Stimulated activated memory B cell treated with anti-CD40 and anti-IgM and Interleukin-4, amounts not matched to agents 10 μg/mL and 1 μg/mL and 100 μg/mL, for 72 hours (primary cell): ENCODE measurements at regions not wholly inside any gene's neighbourhood (a gene's known extent, or its start where the extent isn't known, plus 50 kb on each side); places are given as distances from the start of the nearest gene placed in this dataset.

Experiments
- ATAC-seq: fragments of 150-1000 bp; cut with Tn5 transposase; 2 replicates; pipeline ENCODE4 v1.10.0; 2021
- H3K27ac Mint-ChIP-seq: one replicate; pipeline ENCODE4 v1.8.0; 2022; ENCODE audit warnings: mild to moderate bottlenecking, mixed read lengths
- H3K27me3 Mint-ChIP-seq: one replicate; pipeline ENCODE4 v1.8.0; 2022; ENCODE audit warnings: mixed read lengths
- H3K36me3 Mint-ChIP-seq: one replicate; pipeline ENCODE4 v1.8.0; 2022; ENCODE audit warnings: mixed read lengths
- H3K4me1 Mint-ChIP-seq: one replicate; pipeline ENCODE4 v1.8.0; 2022; ENCODE audit warnings: mixed read lengths
- H3K4me3 Mint-ChIP-seq: one replicate; pipeline ENCODE4 v1.8.0; 2022; ENCODE audit warnings: mild to moderate bottlenecking, moderate library complexity, mixed read lengths
- H3K9me3 Mint-ChIP-seq: one replicate; pipeline ENCODE4 v1.8.0; 2022; ENCODE audit warnings: mixed read lengths

GRCh38 chr10:52616395-52616764 lies 156.2 kb downstream of the MBL2 start:
- no peak for ATAC-seq
- H3K9me3 Mint-ChIP-seq: no peaks in the 10 kb centered on the region
- no peaks in the 10 kb centered on the region for H3K4me1 Mint-ChIP-seq
- no peak overlapping the region for H3K4me3 Mint-ChIP-seq
- H3K27me3 Mint-ChIP-seq: no peaks in the 10 kb centered on the region
- H3K27ac Mint-ChIP-seq: no peak overlapping the region
- no peaks in the 10 kb centered on the region for H3K36me3 Mint-ChIP-seq

- no peak overlapping the region for H3K4me3 Mint-ChIP-seq
- no peaks in the 10 kb centered on the region for H3K4me1 Mint-ChIP-seq
- H3K36me3 Mint-ChIP-seq: no peaks in the 10 kb centered on the region
- no peaks in the 10 kb centered on the region for H3K9me3 Mint-ChIP-seq
- no peak overlapping the region for H3K27ac Mint-ChIP-seq
- no peak for ATAC-seq
- no peaks in the 10 kb centered on the region for H3K27me3 Mint-ChIP-seq
Measured at GRCh38 chr10:52617346-52617745, 155.2 kb downstream of the MBL2 start.

DNA sequence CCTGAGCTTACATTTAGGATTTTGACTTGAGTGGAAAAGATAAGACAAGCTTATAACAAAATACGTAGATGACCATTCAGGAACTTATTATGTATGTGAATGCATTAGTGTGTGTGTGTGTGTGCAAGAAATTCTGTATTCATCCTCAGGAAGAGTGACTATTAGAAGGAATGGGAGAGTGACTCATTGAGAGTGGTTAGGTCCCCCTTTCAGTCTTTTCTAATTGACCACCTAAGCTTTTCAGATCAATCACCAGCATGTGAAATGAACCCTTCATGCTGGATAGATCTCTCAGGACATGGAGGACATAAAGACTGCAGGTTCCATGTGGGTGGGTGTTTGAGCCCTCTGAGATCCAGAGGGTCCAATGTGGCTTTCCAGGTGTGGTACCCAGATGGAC lies 153.5 kb downstream of the MBL2 start:
- Mint-ChIP-seq H3K4me1 (no peaks in the 10 kb centered on the region), H3K27ac (no peak overlapping the region), H3K4me3 (no peak overlapping the region), H3K9me3 (no peaks in the 10 kb centered on the region), H3K36me3 (no peaks in the 10 kb centered on the region), H3K27me3 (no peaks in the 10 kb centered on the region)
- ATAC-seq: no peak

DNA sequence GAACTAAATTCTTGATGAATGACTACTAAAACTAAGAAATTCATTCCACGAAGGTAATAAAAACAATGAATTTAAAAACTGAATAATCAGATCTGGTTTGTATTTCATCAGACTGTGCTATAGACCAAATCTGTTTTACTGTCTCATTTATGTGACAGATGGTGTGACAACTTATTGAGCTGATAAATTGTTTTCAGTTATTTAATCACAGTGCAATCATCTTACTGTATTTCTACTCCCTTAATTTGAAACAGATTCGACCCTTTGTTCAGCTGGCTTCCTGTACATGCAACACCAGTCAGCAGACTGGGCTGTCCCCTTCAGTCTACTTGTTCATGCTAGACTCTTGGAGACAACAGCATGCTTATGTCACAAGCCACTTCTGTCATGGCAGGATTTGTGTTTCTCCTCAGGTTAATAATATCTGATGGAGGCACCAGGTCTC lies 150.9 kb downstream of the MBL2 start:
- no peak overlapping the region for H3K27ac Mint-ChIP-seq
- H3K9me3 Mint-ChIP-seq: no peaks in the 10 kb centered on the region
- ATAC-seq: no peak
- H3K36me3 Mint-ChIP-seq: no peaks in the 10 kb centered on the region
- no peaks in the 10 kb centered on the region for H3K4me1 Mint-ChIP-seq
- H3K27me3 Mint-ChIP-seq: no peaks in the 10 kb centered on the region
- H3K4me3 Mint-ChIP-seq: no peak overlapping the region

GRCh38 chr10:52623761-52624160 lies 148.8 kb downstream of the MBL2 start:
- Mint-ChIP-seq H3K9me3 (peaks cover 3% of the 10 kb centered on the region), H3K27ac (no peak overlapping the region), H3K27me3 (no peaks in the 10 kb centered on the region), H3K4me3 (no peak overlapping the region), H3K36me3 (no peaks in the 10 kb centered on the region), H3K4me1 (no peaks in the 10 kb centered on the region)
- no peak for ATAC-seq

DNA sequence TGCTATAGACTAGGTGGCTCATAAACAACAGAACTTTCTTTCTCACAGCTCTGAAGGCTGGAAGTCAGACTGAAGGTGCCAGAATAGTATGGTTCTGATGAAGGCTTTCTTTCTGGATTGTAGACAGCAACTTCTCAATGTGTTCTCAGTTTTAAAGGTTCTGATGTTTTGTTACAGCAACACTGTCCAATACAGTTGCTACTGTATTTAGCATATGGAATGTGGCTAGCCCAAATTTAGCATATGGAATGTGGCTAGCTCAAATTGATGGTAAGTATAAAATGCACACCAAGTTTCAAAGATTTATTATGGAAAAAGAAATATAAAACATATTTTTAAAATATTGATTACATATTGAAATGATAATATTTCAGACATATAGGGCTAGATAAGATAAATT lies 145.3 kb downstream of the MBL2 start:
- no peaks in the 10 kb centered on the region for H3K36me3 Mint-ChIP-seq
- ATAC-seq: no peak
- H3K4me1 Mint-ChIP-seq: no peaks in the 10 kb centered on the region
- H3K27ac Mint-ChIP-seq: no peak overlapping the region
- no peak overlapping the region for H3K4me3 Mint-ChIP-seq
- peaks cover 3% of the 10 kb centered on the region for H3K9me3 Mint-ChIP-seq
- H3K27me3 Mint-ChIP-seq: no peaks in the 10 kb centered on the region

- no peak overlapping the region for H3K27ac Mint-ChIP-seq
- peaks cover 3% of the 10 kb centered on the region for H3K9me3 Mint-ChIP-seq
- no peaks in the 10 kb centered on the region for H3K4me1 Mint-ChIP-seq
- H3K36me3 Mint-ChIP-seq: no peaks in the 10 kb centered on the region
- no peak for ATAC-seq
- H3K4me3 Mint-ChIP-seq: no peak overlapping the region
- no peaks in the 10 kb centered on the region for H3K27me3 Mint-ChIP-seq
Measured at GRCh38 chr10:52631146-52631545, 141.4 kb downstream of the MBL2 start.

DNA sequence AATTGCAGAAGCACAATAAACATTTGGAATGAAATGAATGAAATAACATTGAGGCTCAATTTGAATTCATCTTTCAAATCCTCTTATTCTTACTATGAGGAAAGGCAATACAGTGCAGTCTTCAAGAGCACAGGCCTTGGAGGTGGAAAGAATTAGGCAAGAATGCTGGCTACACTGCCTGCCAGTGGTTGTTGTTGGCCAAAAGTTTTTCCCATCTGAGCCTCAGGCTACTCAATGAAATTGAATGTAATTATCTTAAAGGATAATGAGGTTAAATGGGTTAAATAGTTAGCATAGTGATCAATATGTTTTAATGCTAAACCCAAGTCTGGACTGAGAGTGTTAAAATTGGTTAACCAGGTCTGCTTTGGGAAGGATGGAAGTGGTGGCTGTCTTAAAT lies 140.9 kb downstream of the MBL2 start:
- Mint-ChIP-seq H3K4me3 (no peak overlapping the region), H3K27me3 (no peaks in the 10 kb centered on the region), H3K36me3 (no peaks in the 10 kb centered on the region), H3K9me3 (peaks cover 3% of the 10 kb centered on the region), H3K27ac (no peak overlapping the region), H3K4me1 (no peaks in the 10 kb centered on the region)
- ATAC-seq: no peak

DNA sequence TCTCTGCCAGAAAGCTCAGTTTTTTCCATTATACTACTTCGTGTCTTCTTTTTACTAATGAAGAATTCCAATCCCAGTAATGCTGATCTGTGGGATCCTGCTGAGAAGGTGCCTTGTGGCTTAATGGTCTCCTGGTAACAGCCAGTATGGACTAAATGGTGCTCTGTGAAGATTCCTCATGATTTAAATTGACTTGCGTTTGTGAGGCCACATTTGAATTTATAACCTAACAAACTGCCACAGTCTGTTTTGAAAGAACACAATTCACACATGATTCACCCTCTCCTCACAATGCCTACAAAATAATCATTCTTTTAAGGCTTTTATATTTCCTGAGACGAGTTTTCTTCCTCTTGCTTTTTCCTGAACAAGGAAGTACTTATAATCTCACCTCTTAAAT lies 140.0 kb downstream of the MBL2 start:
- Mint-ChIP-seq H3K36me3 (no peaks in the 10 kb centered on the region), H3K9me3 (peaks cover 3% of the 10 kb centered on the region), H3K27ac (no peak overlapping the region), H3K27me3 (no peaks in the 10 kb centered on the region), H3K4me1 (no peaks in the 10 kb centered on the region), H3K4me3 (no peak overlapping the region)
- ATAC-seq: no peak

DNA sequence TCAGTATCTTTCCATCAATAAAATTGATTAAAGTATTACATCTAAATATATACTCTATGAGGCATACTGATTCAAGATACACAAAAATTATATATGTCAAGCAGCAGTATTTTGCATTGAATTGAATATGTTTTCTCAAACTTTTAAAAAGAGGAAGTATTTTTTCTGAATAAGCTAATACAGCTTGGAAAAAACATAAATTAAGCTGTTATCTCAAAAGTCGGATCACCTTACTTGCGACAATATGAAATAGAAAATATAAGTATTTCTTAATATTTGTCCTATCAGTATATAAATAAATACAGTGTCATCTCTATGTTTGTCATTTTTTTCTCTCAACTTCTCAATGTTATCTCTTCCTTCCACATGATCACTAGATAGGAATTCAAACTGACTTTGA lies 139.3 kb downstream of the MBL2 start:
- ATAC-seq: no peak
- Mint-ChIP-seq H3K27me3 (no peaks in the 10 kb centered on the region), H3K27ac (no peak overlapping the region), H3K9me3 (peaks cover 2% of the 10 kb centered on the region), H3K36me3 (no peaks in the 10 kb centered on the region), H3K4me3 (no peak overlapping the region), H3K4me1 (no peaks in the 10 kb centered on the region)

- no peaks in the 10 kb centered on the region for H3K36me3 Mint-ChIP-seq
Measured at GRCh38 chr10:52635651-52636050, 136.9 kb downstream of the MBL2 start.

GRCh38 chr10:52636874-52637273 lies 135.7 kb downstream of the MBL2 start:
- Mint-ChIP-seq H3K4me3 (no peak overlapping the region), H3K4me1 (no peaks in the 10 kb centered on the region), H3K27me3 (no peaks in the 10 kb centered on the region), H3K36me3 (no peaks in the 10 kb centered on the region), H3K9me3 (no peaks in the 10 kb centered on the region), H3K27ac (no peak overlapping the region)
- ATAC-seq: no peak

More at GRCh38 chr10:52635651-52636050, 136.9 kb downstream of the MBL2 start:
- H3K27ac Mint-ChIP-seq: no peak overlapping the region
- no peaks in the 10 kb centered on the region for H3K4me1 Mint-ChIP-seq
- H3K27me3 Mint-ChIP-seq: no peaks in the 10 kb centered on the region
- no peak overlapping the region for H3K4me3 Mint-ChIP-seq
- ATAC-seq: no peak
- H3K9me3 Mint-ChIP-seq: no peaks in the 10 kb centered on the region

GRCh38 chr10:52637592-52637991 lies 135.0 kb downstream of the MBL2 start:
- Mint-ChIP-seq H3K27ac (no peak overlapping the region), H3K4me1 (no peaks in the 10 kb centered on the region), H3K36me3 (no peaks in the 10 kb centered on the region), H3K9me3 (no peaks in the 10 kb centered on the region), H3K4me3 (no peak overlapping the region), H3K27me3 (no peaks in the 10 kb centered on the region)
- no peak for ATAC-seq

DNA sequence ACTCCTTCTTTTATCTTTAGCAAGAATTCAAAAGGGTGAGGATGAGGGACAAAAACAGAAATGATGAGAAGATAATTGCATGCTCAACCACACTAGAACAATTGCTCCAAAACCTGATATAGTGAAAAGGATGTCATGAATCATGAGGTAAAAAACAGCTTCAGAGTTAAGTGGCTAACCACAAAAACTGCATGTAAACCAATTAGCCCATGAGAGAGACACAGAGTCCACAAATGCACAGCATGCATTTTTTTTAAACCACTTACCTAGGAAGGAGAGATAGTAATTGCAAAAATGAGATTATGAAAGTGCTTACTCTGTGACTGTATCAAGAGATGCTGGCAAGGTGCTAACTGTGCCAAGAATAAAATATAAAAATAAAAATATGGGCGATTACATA lies 132.9 kb downstream of the MBL2 start:
- Mint-ChIP-seq H3K27ac (no peak overlapping the region), H3K36me3 (no peaks in the 10 kb centered on the region), H3K4me3 (no peak overlapping the region), H3K9me3 (no peaks in the 10 kb centered on the region), H3K27me3 (no peaks in the 10 kb centered on the region), H3K4me1 (no peaks in the 10 kb centered on the region)
- no peak for ATAC-seq

- H3K27me3 Mint-ChIP-seq: no peaks in the 10 kb centered on the region
- H3K4me1 Mint-ChIP-seq: no peaks in the 10 kb centered on the region
- no peaks in the 10 kb centered on the region for H3K36me3 Mint-ChIP-seq
- no peak overlapping the region for H3K4me3 Mint-ChIP-seq
- H3K27ac Mint-ChIP-seq: no peak overlapping the region
- no peaks in the 10 kb centered on the region for H3K9me3 Mint-ChIP-seq
- ATAC-seq: no peak
Measured at GRCh38 chr10:52642208-52642607, 130.4 kb downstream of the MBL2 start.

DNA sequence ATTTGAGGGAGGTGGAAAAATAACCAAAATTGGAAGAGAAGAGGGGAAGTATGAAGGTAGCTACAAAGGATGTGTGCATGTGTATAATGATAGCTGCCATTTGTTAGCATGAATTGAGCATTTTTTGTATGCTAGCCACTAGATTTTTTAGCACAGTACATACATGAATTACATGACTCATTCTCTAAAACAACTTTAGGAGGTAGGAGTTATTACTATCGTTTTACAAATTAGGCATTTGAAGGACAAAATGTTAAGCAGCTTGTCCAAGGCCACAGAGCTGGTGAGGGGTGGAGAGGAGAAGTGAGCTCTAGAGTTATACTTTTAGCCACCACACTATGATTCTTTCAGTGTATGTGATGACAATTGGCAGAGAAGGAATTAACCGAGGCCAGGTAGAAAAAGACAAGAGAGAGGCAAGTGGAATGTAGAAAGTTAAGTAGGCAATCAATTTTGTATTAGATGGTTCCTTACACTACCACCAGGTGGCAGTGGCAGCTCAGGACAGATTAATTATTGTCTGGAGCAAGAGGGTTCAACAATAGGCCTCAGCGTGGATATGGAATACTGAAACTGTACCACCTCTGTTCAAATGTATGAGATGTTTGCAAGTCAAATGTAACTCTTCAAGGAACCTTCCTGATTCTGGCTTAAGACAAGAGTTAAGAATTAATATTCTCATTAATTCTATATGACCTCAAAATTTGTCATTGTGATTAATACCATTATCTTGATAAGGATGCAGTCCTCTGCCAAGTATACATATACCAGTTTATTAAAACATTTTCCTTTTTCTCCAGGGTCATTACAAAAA lies 128.0 kb downstream of the MBL2 start:
- H3K27ac Mint-ChIP-seq: no peak overlapping the region
- H3K4me1 Mint-ChIP-seq: no peaks in the 10 kb centered on the region
- no peak for ATAC-seq
- H3K27me3 Mint-ChIP-seq: no peaks in the 10 kb centered on the region
- no peaks in the 10 kb centered on the region for H3K9me3 Mint-ChIP-seq
- no peaks in the 10 kb centered on the region for H3K36me3 Mint-ChIP-seq
- no peak overlapping the region for H3K4me3 Mint-ChIP-seq
